SK-N-SH (cell line): ENCODE measurements at regions not wholly inside any gene's neighbourhood (a gene's known extent, or its start where the extent isn't known, plus 50 kb on each side); places are given as distances from the start of the nearest gene placed in this dataset.

Experiments used
- CTCF ChIA-PET: fragments of 300-600, 350-600 bp; formaldehyde crosslinking; extraction: SDS; loops from one replicate; lab custom pipeline; 2021; lab: Yijun Ruan, JAX
- POLR2A ChIA-PET: fragments of 350-600 bp; sonication (Branson Sonifier 250); formaldehyde crosslinking; extraction: SDS; loops from one replicate; lab custom pipeline; 2020; ENCODE audit warnings: antibody characterized with exemption, inconsistent platforms; lab: Yijun Ruan, JAX
- DNase-seq: peaks from one replicate; pipeline ENCODE4 v3.0.0; 2012
- H2AFZ ChIP-seq: fragments of 200-600 bp; sonication (generic); 2 replicates; pipeline ENCODE4 v1.8.1; 2016; ENCODE audit warnings: antibody characterized with exemption, mild to moderate bottlenecking, low read depth
- H3F3A ChIP-seq: fragments of 200-600 bp; sonication (generic); replicated peaks from 2 replicates; pipeline ENCODE3; 2016; ENCODE audit warnings: antibody characterized with exemption, mild to moderate bottlenecking; ENCODE audit not compliant: insufficient read depth
- H3K27ac ChIP-seq, 2 experiments: fragments of 200-500 bp in 1 of 2; fragments of 200-600 bp in 1 of 2; sonication (Bioruptor generic) in 1 of 2; sonication (generic), shearing (Covaris generic) in 1 of 2; 2 replicates each; pipeline versions ENCODE4 v1.5.1 to v1.6.1; 2014 to 2016; ENCODE audit warnings: low read depth in 2 of 2, inconsistent platforms in 1 of 2, low read length in 1 of 2, mild to moderate bottlenecking in 1 of 2, mixed read lengths in 1 of 2
- H3K27me3 ChIP-seq: fragments of 200-600 bp; sonication (generic), shearing (Covaris generic); 2 replicates; pipeline ENCODE4 v1.6.1; 2016; ENCODE audit warnings: mixed run types; ENCODE audit not compliant: insufficient read depth
- H3K36me3 ChIP-seq, 2 experiments: fragments of 200-500 bp in 1 of 2; fragments of 200-600 bp in 1 of 2; sonication (Bioruptor generic) in 1 of 2; sonication (generic) in 1 of 2; replicated peaks in 1 of 2; 2 replicates each; pipeline versions ENCODE3 to v1.5.1; 2014 to 2016; ENCODE audit warnings: low read length in 1 of 2, mild to moderate bottlenecking in 1 of 2; ENCODE audit not compliant: insufficient read depth in 2 of 2, control insufficient read depth in 1 of 2
- H3K4me1 ChIP-seq, 2 experiments: fragments of 200-500 bp in 1 of 2; fragments of 200-600 bp in 1 of 2; sonication (Bioruptor generic) in 1 of 2; sonication (generic), shearing (Covaris generic) in 1 of 2; 2 replicates each; pipeline versions ENCODE4 v1.5.1 to v1.6.1; 2014 to 2016; ENCODE audit warnings: low read depth in 1 of 2, low read length in 1 of 2, mixed run types in 1 of 2; ENCODE audit not compliant: insufficient read depth in 2 of 2, control insufficient read depth in 1 of 2
- H3K4me2 ChIP-seq: fragments of 200-600 bp; sonication (generic), shearing (Covaris generic); 2 replicates; pipeline ENCODE4 v1.6.1; 2017; ENCODE audit warnings: mixed run types
- H3K4me3 ChIP-seq, 2 experiments: fragments of 200-500 bp in 1 of 2; fragments of 200-600 bp in 1 of 2; sonication (Bioruptor generic) in 1 of 2; sonication (generic), shearing (Covaris generic) in 1 of 2; 2 replicates each; pipeline versions ENCODE4 v1.5.1 to v1.8.1; 2014 to 2016; ENCODE audit warnings: low read depth in 2 of 2, inconsistent platforms in 1 of 2, low read length in 1 of 2, mild to moderate bottlenecking in 1 of 2, mixed read lengths in 1 of 2, moderate library complexity in 1 of 2
- H3K79me2 ChIP-seq: fragments of 200-600 bp; sonication (generic); 2 replicates; pipeline ENCODE4 v1.8.1; 2017; ENCODE audit warnings: mild to moderate bottlenecking; ENCODE audit not compliant: insufficient read depth
- H3K9ac ChIP-seq: fragments of 200-600 bp; sonication (generic); 2 replicates; pipeline ENCODE4 v1.6.1; 2017; ENCODE audit warnings: mixed run types
- H3K9me2 ChIP-seq: fragments of 200-600 bp; sonication (generic); 2 replicates; pipeline ENCODE4 v1.6.1; 2017; ENCODE audit warnings: mixed run types
- H3K9me3 ChIP-seq: fragments of 200-600 bp; sonication (generic); 2 replicates; pipeline ENCODE4 v1.6.1; 2017; ENCODE audit warnings: mixed run types, mild to moderate bottlenecking, moderate library complexity
- H4K20me1 ChIP-seq: fragments of 200-600 bp; sonication (generic); 2 replicates; pipeline ENCODE4 v1.6.1; 2017; ENCODE audit warnings: mild to moderate bottlenecking, mixed run types; ENCODE audit not compliant: insufficient read depth
- ELF1 ChIP-seq: IDR thresholded peaks from 2 replicates; pipeline ENCODE4 v1.4.0; 2012
- EP300 ChIP-seq, 2 experiments: IDR thresholded peaks; 2 replicates each; pipeline versions ENCODE4 v1.4.0 to v1.6.1; 2012; ENCODE audit warnings: borderline replicate concordance in 1 of 2, low read depth in 1 of 2, low read length in 1 of 2
- EZH2phosphoT487 ChIP-seq: fragments of 200-600 bp; sonication (generic); IDR thresholded peaks from 2 replicates; pipeline ENCODE4 v1.6.1; 2017; ENCODE audit warnings: low read depth, mixed run types, mild to moderate bottlenecking, antibody characterized with exemption, moderate library complexity, borderline replicate concordance
- FOXJ3 ChIP-seq: sonication (generic); formaldehyde crosslinking; IDR thresholded peaks from 2 replicates; pipeline ENCODE4 v1.5.1; 2020; ENCODE audit warnings: mild to moderate bottlenecking, missing genetic modification reagents
- GABPA ChIP-seq: IDR thresholded peaks from 2 replicates; pipeline ENCODE4 v1.4.0; 2012; ENCODE audit warnings: low read depth, mild to moderate bottlenecking
- JUND ChIP-seq: IDR thresholded peaks from 2 replicates; pipeline ENCODE4 v1.4.0; 2012
- NFIC ChIP-seq: IDR thresholded peaks from 2 replicates; pipeline ENCODE4 v1.4.0; 2012; ENCODE audit warnings: borderline replicate concordance
- NRF1 ChIP-seq: IDR thresholded peaks from 2 replicates; pipeline ENCODE4 v1.6.1; 2012; ENCODE audit warnings: low read depth, mild to moderate bottlenecking, low read length
- SIN3A ChIP-seq: IDR thresholded peaks from 2 replicates; pipeline ENCODE4 v1.6.1; 2012; ENCODE audit warnings: low read depth, mild to moderate bottlenecking, low read length, moderate library complexity, borderline replicate concordance
- TCF12 ChIP-seq: IDR thresholded peaks from 2 replicates; pipeline ENCODE4 v1.4.0; 2012
- YY1 ChIP-seq: IDR thresholded peaks from 2 replicates; pipeline ENCODE4 v1.4.0; 2012; ENCODE audit warnings: low read depth, mild to moderate bottlenecking
- WGBS: methylation state at CpG from one replicate; pipeline ENCODE4 v1.1.6; 2017; ENCODE audit warnings: low lambda C conversion rate; 5-methylcytosine and 5-hydroxymethylcytosine counted together
- TF ChIP-seq, protein P1 (sequence below): IDR thresholded peaks from 2 replicates; pipeline ENCODE4; 2012
- TF ChIP-seq, protein P2 (sequence below): fragments of 200-600 bp; sonication (generic); IDR thresholded peaks from 2 replicates; pipeline ENCODE4 v1.6.1; 2017; ENCODE audit warnings: antibody characterized with exemption, mild to moderate bottlenecking, moderate library complexity
- TF ChIP-seq, protein P3 (sequence below): fragments of 150-350 bp; IDR thresholded peaks from 2 replicates; pipeline ENCODE4 v1.6.1; 2017; ENCODE audit warnings: antibody characterized with exemption, low read length, low read depth, borderline replicate concordance
- TF ChIP-seq, protein P4 (sequence below): IDR thresholded peaks from 2 replicates; pipeline ENCODE4 v1.4.0; 2012; ENCODE audit warnings: low read depth, borderline replicate concordance

DNA sequence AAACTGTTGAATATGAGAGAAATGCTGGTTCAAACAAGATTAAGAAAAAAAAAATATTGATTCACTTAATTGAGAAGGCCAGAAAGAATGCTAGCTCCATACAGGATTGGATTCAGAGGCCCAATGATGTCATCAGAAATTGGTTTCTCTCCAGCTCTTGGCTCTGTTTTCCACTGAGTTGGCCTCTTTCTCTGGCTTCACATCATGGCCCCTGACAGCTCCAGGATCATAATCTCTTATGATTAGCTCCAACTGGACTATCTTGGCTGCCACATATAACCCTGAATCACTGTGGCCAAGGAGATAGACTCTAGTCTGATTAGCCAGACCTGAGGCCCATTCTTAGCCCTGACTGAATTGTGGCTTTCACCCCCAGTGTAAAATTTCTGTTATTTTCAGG is 244.7 kb upstream of the GRAMD2B start:
- no peaks in the 10 kb centered on the region for H4K20me1 ChIP-seq
- no peak overlapping the region for H2AFZ ChIP-seq
- no peak overlapping the region for H3K9ac ChIP-seq
- POLR2A ChIA-PET: interaction anchor here (0.6 kb wide), 1 partner anchor 22 kb away, joined by 3 read pairs; no protein-coding TSS in a partner anchor
- H3K4me3 ChIP-seq: no peak overlapping the region
- H3K9me3 ChIP-seq: no peaks in the 10 kb centered on the region
- no peaks in the 10 kb centered on the region for H3K36me3 ChIP-seq
- no peak overlapping the region for H3K4me2 ChIP-seq
- CTCF ChIA-PET: no interaction called here
- no peak for DNase-seq
- no peaks in the 10 kb centered on the region for H3F3A ChIP-seq
- no peak overlapping the region for H3K27ac ChIP-seq
- TF ChIP-seq JUND: peak; percentile 32; the same call in 1 of the 2 replicates
- TF ChIP-seq NFIC: peak; percentile 77
- peak; percentile 61 for TF ChIP-seq TCF12
- no peak for TF ChIP-seq ELF1
- TF ChIP-seq, protein P1, sequence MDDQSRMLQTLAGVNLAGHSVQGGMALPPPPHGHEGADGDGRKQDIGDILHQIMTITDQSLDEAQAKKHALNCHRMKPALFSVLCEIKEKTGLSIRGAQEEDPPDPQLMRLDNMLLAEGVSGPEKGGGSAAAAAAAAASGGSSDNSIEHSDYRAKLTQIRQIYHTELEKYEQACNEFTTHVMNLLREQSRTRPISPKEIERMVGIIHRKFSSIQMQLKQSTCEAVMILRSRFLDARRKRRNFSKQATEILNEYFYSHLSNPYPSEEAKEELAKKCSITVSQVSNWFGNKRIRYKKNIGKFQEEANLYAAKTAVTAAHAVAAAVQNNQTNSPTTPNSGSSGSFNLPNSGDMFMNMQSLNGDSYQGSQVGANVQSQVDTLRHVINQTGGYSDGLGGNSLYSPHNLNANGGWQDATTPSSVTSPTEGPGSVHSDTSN: peak; percentile 66
- no peak for TF ChIP-seq NRF1
- peak in 1 of 2 experiments; percentile 42; a peak in 1 of 4 replicates for TF ChIP-seq EP300 (IDR thresholded peaks at IDR 0.05; ENCODE audit: borderline replicate concordance in 1 of 2, low read depth in 1 of 2, low read length in 1 of 2)
- H3K9me2 ChIP-seq: no peaks in the 10 kb centered on the region
- no peaks in the 10 kb centered on the region; a peak in 1 of 4 replicates for H3K4me1 ChIP-seq
- H3K27me3 ChIP-seq: no peaks in the 10 kb centered on the region
- H3K79me2 ChIP-seq: no peaks in the 10 kb centered on the region

DNA sequence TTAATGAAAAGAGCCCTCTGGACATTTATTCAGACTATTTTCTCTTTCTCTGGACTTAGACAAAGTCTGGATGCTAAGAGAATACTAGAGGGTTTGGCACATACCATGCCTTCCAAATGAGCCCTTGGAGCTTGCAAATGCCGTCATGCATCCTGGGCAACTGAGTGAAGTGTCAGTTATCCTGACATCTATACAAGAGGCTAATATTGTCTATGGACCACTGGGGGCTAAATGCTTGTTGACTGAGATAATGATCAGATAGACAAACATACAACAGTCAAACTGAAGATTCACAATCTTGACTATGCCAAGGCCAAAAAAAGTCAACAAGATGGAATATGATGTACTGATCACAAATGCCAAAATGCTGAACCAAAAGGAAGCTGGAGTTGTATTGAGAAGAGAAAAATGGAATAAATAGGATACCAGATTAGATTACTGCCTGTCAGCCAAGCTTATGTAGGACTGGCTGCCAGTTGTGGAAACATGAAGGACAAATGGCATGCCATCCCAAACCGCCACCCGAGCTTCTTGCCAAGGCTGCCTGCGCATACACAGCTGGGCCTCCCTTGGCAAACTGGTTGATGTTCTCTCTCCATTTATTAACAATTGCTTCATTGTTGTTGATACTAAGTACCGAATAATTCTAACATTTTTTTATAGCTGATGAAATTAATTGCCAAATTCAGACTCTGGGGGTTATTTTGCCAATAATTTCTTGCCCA is 240.1 kb upstream of the GRAMD2B start:
- POLR2A ChIA-PET: no interaction called here
- Histone ChIP-seq H3K4me1 (no peaks in the 10 kb centered on the region; a peak in 1 of 4 replicates), H4K20me1 (no peaks in the 10 kb centered on the region), H3K9me2 (no peaks in the 10 kb centered on the region), H3K79me2 (no peaks in the 10 kb centered on the region), H2AFZ (no peak overlapping the region), H3F3A (no peaks in the 10 kb centered on the region)
- TF ChIP-seq, protein P2, sequence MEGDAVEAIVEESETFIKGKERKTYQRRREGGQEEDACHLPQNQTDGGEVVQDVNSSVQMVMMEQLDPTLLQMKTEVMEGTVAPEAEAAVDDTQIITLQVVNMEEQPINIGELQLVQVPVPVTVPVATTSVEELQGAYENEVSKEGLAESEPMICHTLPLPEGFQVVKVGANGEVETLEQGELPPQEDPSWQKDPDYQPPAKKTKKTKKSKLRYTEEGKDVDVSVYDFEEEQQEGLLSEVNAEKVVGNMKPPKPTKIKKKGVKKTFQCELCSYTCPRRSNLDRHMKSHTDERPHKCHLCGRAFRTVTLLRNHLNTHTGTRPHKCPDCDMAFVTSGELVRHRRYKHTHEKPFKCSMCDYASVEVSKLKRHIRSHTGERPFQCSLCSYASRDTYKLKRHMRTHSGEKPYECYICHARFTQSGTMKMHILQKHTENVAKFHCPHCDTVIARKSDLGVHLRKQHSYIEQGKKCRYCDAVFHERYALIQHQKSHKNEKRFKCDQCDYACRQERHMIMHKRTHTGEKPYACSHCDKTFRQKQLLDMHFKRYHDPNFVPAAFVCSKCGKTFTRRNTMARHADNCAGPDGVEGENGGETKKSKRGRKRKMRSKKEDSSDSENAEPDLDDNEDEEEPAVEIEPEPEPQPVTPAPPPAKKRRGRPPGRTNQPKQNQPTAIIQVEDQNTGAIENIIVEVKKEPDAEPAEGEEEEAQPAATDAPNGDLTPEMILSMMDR: no peak
- no peak for TF ChIP-seq EZH2phosphoT487
- TF ChIP-seq FOXJ3: no peak
- TF ChIP-seq, protein P3, sequence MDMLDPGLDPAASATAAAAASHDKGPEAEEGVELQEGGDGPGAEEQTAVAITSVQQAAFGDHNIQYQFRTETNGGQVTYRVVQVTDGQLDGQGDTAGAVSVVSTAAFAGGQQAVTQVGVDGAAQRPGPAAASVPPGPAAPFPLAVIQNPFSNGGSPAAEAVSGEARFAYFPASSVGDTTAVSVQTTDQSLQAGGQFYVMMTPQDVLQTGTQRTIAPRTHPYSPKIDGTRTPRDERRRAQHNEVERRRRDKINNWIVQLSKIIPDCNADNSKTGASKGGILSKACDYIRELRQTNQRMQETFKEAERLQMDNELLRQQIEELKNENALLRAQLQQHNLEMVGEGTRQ: no peak
- no peak for TF ChIP-seq YY1
- TF ChIP-seq, protein P4, sequence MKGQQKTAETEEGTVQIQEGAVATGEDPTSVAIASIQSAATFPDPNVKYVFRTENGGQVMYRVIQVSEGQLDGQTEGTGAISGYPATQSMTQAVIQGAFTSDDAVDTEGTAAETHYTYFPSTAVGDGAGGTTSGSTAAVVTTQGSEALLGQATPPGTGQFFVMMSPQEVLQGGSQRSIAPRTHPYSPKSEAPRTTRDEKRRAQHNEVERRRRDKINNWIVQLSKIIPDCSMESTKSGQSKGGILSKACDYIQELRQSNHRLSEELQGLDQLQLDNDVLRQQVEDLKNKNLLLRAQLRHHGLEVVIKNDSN: no peak
- no peak for TF ChIP-seq SIN3A
- no peak for TF ChIP-seq GABPA
- TF ChIP-seq JUND: no peak
- TF ChIP-seq, all 33 proteins: peak for 0
- H3K4me3 ChIP-seq: no peak overlapping the region
- no peak for DNase-seq
- no peak overlapping the region for H3K4me2 ChIP-seq
- CTCF ChIA-PET: interaction anchor here (0.7 kb wide), 1 partner anchor 61 kb away, joined by 3 read pairs; no protein-coding TSS in a partner anchor
- WGBS: 76% methylated on average over 5 of the region's 5 CpGs
- H3K9ac ChIP-seq: no peak overlapping the region
- H3K36me3 ChIP-seq: no peaks in the 10 kb centered on the region
- no peak overlapping the region for H3K27ac ChIP-seq
- H3K9me3 ChIP-seq: no peaks in the 10 kb centered on the region
- H3K27me3 ChIP-seq: no peaks in the 10 kb centered on the region
